NT2/D1 (cell line): ENCODE measurements at regions not wholly inside any gene's neighbourhood (a gene's known extent, or its start where the extent isn't known, plus 50 kb on each side); places are given as distances from the start of the nearest gene placed in this dataset.

Experiments
- YY1 ChIP-seq: IDR thresholded peaks from 2 replicates; pipeline ENCODE4 v1.6.1; 2011; ENCODE audit not compliant: insufficient read length, insufficient read depth
- ZNF274 ChIP-seq: IDR thresholded peaks from 2 replicates; pipeline ENCODE4 v1.6.1; 2011; ENCODE audit warnings: mild to moderate bottlenecking, low read depth, low read length

DNA sequence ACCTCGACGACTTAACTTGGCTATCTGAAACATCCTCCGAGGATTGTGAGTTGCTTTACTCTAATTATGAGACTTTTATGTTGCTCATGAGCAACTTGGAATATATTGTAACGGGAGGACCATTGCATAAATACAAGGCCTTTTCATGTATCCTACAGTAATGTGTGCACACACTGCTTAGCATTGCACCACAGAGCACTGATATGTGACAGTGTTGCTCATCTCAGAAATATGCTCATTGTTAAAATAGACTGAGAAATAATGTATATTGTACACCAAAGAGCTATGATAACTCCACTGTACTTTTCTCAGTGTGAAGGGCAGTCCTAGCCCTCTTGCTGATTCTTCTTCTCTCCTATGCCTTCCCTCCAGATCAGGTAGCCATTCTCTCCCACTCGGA, 102.8 kb upstream of the CDK13 start:
- TF ChIP-seq YY1 (no peak), ZNF274 (no peak)
